Epithelial cell of esophagus (primary cell): ENCODE measurements at regions not wholly inside any gene's neighbourhood (a gene's known extent, or its start where the extent isn't known, plus 50 kb on each side); places are given as distances from the start of the nearest gene placed in this dataset.

ENCODE experiments used
- DNase-seq: peaks from one replicate; pipeline ENCODE4 v3.0.0; 2010; ENCODE audit warnings: low read depth
- H3K4me3 ChIP-seq: 2 replicates; pipeline ENCODE4 v1.5.1; 2011; ENCODE audit warnings: mild to moderate bottlenecking, low read length, control low read depth
- CTCF ChIP-seq: IDR thresholded peaks from 2 replicates; pipeline ENCODE4 v1.5.1; 2011; ENCODE audit warnings: low read depth, mild to moderate bottlenecking, low read length, control low read depth, inconsistent platforms; ENCODE audit not compliant: insufficient read depth; ENCODE audit errors: missing control alignments

GRCh38 chr2:125721072-125721721, 934.8 kb upstream of the GYPC start:
- DNase-seq: no peak
- TF ChIP-seq CTCF: no peak
- H3K4me3 ChIP-seq: no peak overlapping the region

DNA sequence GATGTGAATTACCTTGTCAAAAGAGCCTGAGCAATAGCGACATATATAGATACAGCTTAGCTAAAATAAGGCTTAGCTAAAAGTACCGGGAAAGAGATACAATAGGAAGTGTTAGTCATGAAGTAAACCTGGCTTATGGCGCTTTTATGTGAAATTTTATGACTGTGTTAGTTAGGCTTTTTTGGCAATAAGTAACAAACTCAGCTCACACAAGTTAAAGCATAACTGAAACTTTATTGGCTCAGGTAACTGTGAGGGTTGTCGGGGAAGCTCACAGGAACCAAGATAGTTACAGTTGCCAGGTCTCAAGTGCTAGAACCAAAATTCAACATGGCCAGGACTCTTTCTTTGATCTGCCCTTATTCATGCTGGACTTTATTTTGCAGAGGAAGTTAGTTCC, 925.0 kb upstream of the GYPC start:
- H3K4me3 ChIP-seq: no peak overlapping the region
- TF ChIP-seq CTCF: no peak
- DNase-seq: no peak

GRCh38 chr2:125736306-125736705, 919.7 kb upstream of the GYPC start:
- no peak for DNase-seq
- TF ChIP-seq CTCF: no peak
- H3K4me3 ChIP-seq: no peak overlapping the region

GRCh38 chr2:125745514-125745913, 910.4 kb upstream of the GYPC start:
- TF ChIP-seq CTCF: no peak
- peak; percentile 18 for DNase-seq
- H3K4me3 ChIP-seq: no peak overlapping the region

DNA sequence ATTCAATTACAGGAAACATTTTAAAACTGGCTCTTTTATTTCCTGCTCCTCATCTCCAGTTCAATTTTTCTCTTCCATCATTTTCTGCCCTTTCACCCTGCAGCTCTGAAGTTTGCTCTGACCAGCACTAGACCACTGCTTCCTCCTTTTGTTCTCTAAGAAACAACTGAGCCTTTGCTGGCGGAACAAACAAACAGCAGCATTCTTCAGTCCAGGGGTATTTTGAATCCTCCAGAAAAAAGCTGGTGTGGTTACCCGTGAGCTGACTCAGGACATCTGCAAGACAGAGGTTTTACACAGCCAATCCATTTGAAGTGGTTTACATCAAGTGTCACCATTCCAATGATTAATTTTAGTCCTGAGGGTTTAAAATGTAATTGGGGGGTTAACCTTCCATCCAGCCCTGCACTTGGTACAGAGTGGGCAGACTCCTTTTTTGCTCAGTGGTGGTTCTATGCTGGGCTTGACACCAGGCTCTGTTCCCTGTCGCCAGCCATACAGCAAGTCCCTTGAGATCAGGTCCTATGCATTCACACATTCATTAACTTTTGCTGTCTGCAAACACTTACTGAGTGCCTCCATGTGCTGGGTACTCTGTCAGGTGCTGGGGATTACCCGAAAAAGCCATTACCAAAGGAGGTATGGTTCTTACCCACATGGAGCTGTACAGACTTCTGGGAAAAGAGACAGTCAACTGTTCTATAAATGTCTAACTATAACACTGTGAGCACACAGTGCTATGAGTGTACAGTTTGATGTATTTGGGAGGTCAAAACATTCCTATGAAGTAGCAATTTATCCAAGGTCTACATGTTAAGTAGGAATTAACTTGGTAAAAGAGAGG, 909.4 kb upstream of the GYPC start:
- DNase-seq: no peak
- no peak overlapping the region for H3K4me3 ChIP-seq
- TF ChIP-seq CTCF: no peak

DNA sequence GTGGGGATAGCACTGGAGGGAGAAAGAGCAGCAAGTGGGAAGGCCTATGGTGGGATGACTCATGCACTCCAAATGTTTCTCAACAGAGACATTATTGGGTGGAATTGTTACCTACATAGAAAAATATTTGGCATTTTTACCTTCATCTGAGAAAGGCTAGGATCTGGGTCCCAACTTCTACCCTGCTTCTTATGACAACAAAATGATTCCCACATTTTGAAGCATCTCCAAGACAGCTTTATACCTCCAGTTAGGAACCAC, 908.9 kb upstream of the GYPC start:
- H3K4me3 ChIP-seq: no peak overlapping the region
- DNase-seq: no peak
- no peak for TF ChIP-seq CTCF

GRCh38 chr2:125756431-125756830, 899.5 kb upstream of the GYPC start:
- TF ChIP-seq CTCF: no peak
- DNase-seq: no peak
- H3K4me3 ChIP-seq: no peak overlapping the region
